Mucosa of descending colon (tissue), 3 donors: ENCODE measurements at regions not wholly inside any gene's neighbourhood (a gene's known extent, or its start where the extent isn't known, plus 50 kb on each side); places are given as distances from the start of the nearest gene placed in this dataset.

ENCODE experiments used
- ATAC-seq: fragments of 200-7000 bp; cut with Tn5 transposase; one replicate; pipeline ENCODE4 v1.9.1; 2020; ENCODE audit warnings: mild to moderate bottlenecking, moderate library complexity
- DNase-seq, 3 donors: peaks; one replicate each; pipeline ENCODE4 v3.0.0-alpha.2; 2020
- H3K36me3 ChIP-seq: fragments of 200-600 bp; one replicate; pipeline ENCODE4 v1.8.0; 2021; ENCODE audit warnings: low read depth, mild to moderate bottlenecking
- H3K4me1 ChIP-seq: fragments of 200-600 bp; one replicate; pipeline ENCODE4 v1.8.0; 2021; ENCODE audit warnings: low read depth, mild to moderate bottlenecking
- H3K4me3 ChIP-seq: fragments of 200-600 bp; one replicate; pipeline ENCODE4 v1.8.0; 2021; ENCODE audit warnings: mild to moderate bottlenecking
- H3K9me3 ChIP-seq: fragments of 200-600 bp; one replicate; pipeline ENCODE4 v1.8.0; 2021; ENCODE audit warnings: mild to moderate bottlenecking
- intact Hi-C, 2 donors: fragments of 100-400 bp; cut with DNase I in 1 of 2; cut with micrococcal nuclease in 1 of 2; formaldehyde crosslinking; loops; one replicate each; pipeline versions ENCODE4 v1.11.0 to v1.11.1; 2022; cut with DNase I, micrococcal nuclease
- TF ChIP-seq, protein P1 (sequence below): fragments of 200-600 bp; IDR thresholded peaks from one replicate; pipeline ENCODE4 v1.8.0; 2022; ENCODE audit warnings: antibody characterized with exemption, mild to moderate bottlenecking
- donor health status: DM: no; HTN: no; CAD: no; lungs with moderate emphysema.
- donor health status: DM: no; HTN: no; CAD: no.
- donor health status: DM: no; HTN: yes; CAD: no.

DNA sequence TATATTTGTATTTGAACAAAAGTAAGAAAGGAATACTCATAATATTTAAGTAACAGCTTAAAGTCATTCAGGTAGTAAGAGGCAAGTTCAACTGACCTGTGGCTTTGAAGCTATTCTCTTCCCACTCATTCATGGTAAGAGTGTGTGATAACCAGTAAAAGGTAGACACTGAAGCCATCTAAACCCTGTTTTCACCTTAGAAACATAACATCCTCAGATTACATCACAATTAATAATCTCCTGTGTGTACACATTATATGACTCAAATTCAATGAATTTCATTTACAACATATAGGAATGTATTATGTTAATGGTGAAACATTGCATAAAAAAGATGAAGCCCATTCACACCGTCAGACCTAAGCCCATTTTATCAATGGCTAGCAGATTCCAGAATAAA, 364.8 kb upstream of the SNX7 start:
- DNase-seq (no peak), ATAC-seq (no peak)
- TF ChIP-seq, protein P1, sequence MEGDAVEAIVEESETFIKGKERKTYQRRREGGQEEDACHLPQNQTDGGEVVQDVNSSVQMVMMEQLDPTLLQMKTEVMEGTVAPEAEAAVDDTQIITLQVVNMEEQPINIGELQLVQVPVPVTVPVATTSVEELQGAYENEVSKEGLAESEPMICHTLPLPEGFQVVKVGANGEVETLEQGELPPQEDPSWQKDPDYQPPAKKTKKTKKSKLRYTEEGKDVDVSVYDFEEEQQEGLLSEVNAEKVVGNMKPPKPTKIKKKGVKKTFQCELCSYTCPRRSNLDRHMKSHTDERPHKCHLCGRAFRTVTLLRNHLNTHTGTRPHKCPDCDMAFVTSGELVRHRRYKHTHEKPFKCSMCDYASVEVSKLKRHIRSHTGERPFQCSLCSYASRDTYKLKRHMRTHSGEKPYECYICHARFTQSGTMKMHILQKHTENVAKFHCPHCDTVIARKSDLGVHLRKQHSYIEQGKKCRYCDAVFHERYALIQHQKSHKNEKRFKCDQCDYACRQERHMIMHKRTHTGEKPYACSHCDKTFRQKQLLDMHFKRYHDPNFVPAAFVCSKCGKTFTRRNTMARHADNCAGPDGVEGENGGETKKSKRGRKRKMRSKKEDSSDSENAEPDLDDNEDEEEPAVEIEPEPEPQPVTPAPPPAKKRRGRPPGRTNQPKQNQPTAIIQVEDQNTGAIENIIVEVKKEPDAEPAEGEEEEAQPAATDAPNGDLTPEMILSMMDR, result no peak
- H3K4me1 ChIP-seq, result no peaks in the 10 kb centered on the region
- no peaks in the 10 kb centered on the region for H3K36me3 ChIP-seq
- intact Hi-C loops, result no loop called here
- no peak overlapping the region for H3K4me3 ChIP-seq
- H3K9me3 ChIP-seq, result no peaks in the 10 kb centered on the region

DNA sequence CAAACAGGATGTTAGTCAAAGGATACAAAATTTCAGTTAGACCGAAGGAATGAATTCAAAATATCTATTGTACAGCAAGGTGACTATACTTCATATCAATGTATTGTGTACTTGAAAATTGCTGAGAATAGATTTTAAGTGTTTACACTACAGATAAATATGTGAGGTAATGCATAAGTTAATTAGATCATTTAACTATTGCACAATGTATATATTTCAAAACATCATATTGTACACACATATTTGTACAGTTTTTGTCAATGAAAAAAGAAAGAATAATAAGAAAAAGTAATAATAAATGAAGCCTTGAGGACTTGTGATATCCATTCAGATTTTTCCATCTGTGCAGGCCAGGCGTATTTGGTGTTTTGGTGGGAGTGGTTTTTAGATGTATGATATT, 367.4 kb upstream of the SNX7 start:
- TF ChIP-seq, protein P1, result no peak
- H3K4me1 ChIP-seq, result no peaks in the 10 kb centered on the region
- DNase-seq (no peak), ATAC-seq (no peak)
- no peaks in the 10 kb centered on the region for H3K36me3 ChIP-seq
- H3K9me3 ChIP-seq, result no peaks in the 10 kb centered on the region
- H3K4me3 ChIP-seq, result no peak overlapping the region
- intact Hi-C loops, result no loop called here

GRCh38 chr1:98292994-98293393, 368.5 kb upstream of the SNX7 start:
- DNase-seq, result no peak
- TF ChIP-seq, protein P1, result no peak
- no peaks in the 10 kb centered on the region for H3K9me3 ChIP-seq
- H3K4me1 ChIP-seq, result no peaks in the 10 kb centered on the region
- intact Hi-C loops, result no loop called here
- no peak for ATAC-seq
- no peak overlapping the region for H3K4me3 ChIP-seq
- no peaks in the 10 kb centered on the region for H3K36me3 ChIP-seq

DNA sequence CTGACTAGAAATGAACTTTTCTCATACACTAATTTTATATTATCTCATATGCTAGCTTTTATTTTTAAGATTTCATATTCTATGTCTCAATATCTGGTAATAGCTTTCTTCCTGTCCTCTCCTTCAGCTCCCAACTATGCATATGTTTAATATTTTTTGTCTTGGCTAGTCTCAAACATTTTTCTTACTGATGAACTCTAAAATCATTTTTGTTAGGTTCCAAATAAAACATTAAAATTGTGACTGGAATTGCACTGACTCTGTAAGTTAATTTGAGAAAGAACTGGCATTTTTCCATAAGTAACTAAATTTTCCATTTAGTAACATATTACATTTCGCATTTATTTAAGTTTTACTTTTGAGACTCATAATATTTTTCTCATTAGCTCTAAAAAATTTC, 368.5 kb upstream of the DPYD start:
- intact Hi-C loops, result no loop called here
- DNase-seq (no peak), ATAC-seq (no peak)
- Histone ChIP-seq H3K36me3 (no peaks in the 10 kb centered on the region), H3K4me1 (no peaks in the 10 kb centered on the region), H3K4me3 (no peak overlapping the region), H3K9me3 (no peaks in the 10 kb centered on the region)
- TF ChIP-seq, protein P1, result no peak

DNA sequence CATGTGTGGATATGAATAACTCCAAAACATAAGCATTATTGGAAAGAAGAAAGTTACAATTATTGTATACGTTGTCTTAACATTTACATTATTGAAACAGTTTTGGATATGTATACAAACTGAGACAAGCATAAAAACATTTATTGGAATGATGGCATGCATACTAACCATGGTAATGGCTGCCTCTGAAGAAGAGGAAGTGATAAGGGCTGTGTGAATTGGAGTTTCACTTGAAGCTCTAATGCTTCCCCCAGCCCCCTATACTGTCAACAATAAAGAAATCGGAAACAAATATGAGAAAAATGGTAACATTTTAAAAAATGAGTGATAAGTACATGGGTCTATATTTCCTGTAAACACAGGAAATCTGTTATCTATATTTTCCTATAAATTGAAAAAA, 367.7 kb upstream of the DPYD start:
- Histone ChIP-seq H3K36me3 (no peaks in the 10 kb centered on the region), H3K9me3 (no peaks in the 10 kb centered on the region), H3K4me1 (no peaks in the 10 kb centered on the region), H3K4me3 (no peak overlapping the region)
- no peak for ATAC-seq
- intact Hi-C loops, result no loop called here
- TF ChIP-seq, protein P1, result no peak
- DNase-seq, result no peak

- no peaks in the 10 kb centered on the region for H3K9me3 ChIP-seq
- H3K4me1 ChIP-seq, result no peaks in the 10 kb centered on the region
- ATAC-seq (no peak), DNase-seq (no peak)
- TF ChIP-seq, protein P1, result no peak
- intact Hi-C loops, result no loop called here
- no peak overlapping the region for H3K4me3 ChIP-seq
- H3K36me3 ChIP-seq, result no peaks in the 10 kb centered on the region
These were observed 366.8 kb upstream of the DPYD start for GRCh38 chr1:98287626-98288025.
